ENCODE measurements at regions not wholly inside any gene's neighbourhood (a gene's known extent, or its start where the extent isn't known, plus 50 kb on each side); places are given as distances from the start of the nearest gene placed in this dataset.
"Not testable (repeated sequence)": the region's sequence is repeated elsewhere in the genome, so short reads cannot be mapped to it uniquely, and the experiment has no call there.

DNA sequence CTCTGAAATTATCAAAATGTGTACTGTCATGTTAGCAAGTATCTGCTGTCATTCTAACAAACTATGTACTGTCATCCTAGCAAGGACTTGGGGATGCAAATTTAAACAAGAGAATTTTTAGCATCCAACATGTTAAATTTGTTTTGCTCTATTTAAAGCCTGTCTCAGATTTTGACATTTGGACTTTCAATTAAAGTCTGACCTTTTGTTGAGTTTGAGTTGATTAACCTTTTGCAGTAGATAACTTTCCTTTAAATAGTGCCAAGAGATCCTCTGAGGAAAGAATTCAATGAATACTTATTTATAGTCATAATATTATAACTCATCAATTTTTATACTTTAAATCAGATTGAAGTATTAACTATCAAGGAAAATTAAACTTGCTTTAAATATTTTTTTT lies 80.2 kb downstream of the TDRD15 start:
- Histone ChIP-seq H2AFZ (ENCODE audit: low read length) (no peak overlapping the region), H3K14ac (ENCODE audit: low read length) (no peak overlapping the region), H3K27me3 (ENCODE audit: control insufficient read depth in 3 of 3, insufficient read depth in 3 of 3, low read depth in 1 of 3, low read length in 3 of 3) (no peaks in the 10 kb centered on the region), H2BK15ac (ENCODE audit: low read length) (no peak overlapping the region), H3K4me1 (ENCODE audit: control insufficient read depth in 2 of 2, insufficient read depth in 1 of 2, low read depth in 1 of 2, low read length in 2 of 2) (no peaks in the 10 kb centered on the region), H2BK120ac (ENCODE audit: low read depth, low read length) (no peak overlapping the region), H3K4me3 (ENCODE audit: low read length in 2 of 2) (no peak overlapping the region), H3K18ac (ENCODE audit: low read length) (no peak overlapping the region), H3K4me2 (ENCODE audit: insufficient read depth, low read length, poor library complexity, severe bottlenecking) (no peak overlapping the region), H4K91ac (ENCODE audit: low read depth, low read length, poor library complexity) (no peak overlapping the region), H4K8ac (ENCODE audit: low read depth, low read length) (no peak overlapping the region), H3K9me3 (replicated peaks in 1 of 2; ENCODE audit: control insufficient read depth in 2 of 2, insufficient read depth in 1 of 2, low read depth in 1 of 2, low read length in 2 of 2) (no peaks in the 10 kb centered on the region), H3K79me1 (ENCODE audit: low read depth, low read length) (no peaks in the 10 kb centered on the region), H3K9ac (ENCODE audit: low read depth, low read length, poor library complexity) (no peak overlapping the region), H3K4ac (ENCODE audit: low read length) (no peak overlapping the region), H2BK12ac (ENCODE audit: low read length) (no peak overlapping the region), H2AK5ac (ENCODE audit: low read depth, low read length) (no peak overlapping the region), H3K23ac (ENCODE audit: low read depth, low read length, poor library complexity) (no peak overlapping the region), H3K36me3 (replicated peaks in 1 of 2; ENCODE audit: control insufficient read depth in 2 of 2, insufficient read depth in 2 of 2, low read length in 2 of 2) (no peaks in the 10 kb centered on the region), H3K27ac (replicated peaks; ENCODE audit: low read length) (no peak overlapping the region), H2BK5ac (ENCODE audit: low read length) (no peak overlapping the region)
- DNase-seq (ENCODE audit: low spot score) = no peak

DNA sequence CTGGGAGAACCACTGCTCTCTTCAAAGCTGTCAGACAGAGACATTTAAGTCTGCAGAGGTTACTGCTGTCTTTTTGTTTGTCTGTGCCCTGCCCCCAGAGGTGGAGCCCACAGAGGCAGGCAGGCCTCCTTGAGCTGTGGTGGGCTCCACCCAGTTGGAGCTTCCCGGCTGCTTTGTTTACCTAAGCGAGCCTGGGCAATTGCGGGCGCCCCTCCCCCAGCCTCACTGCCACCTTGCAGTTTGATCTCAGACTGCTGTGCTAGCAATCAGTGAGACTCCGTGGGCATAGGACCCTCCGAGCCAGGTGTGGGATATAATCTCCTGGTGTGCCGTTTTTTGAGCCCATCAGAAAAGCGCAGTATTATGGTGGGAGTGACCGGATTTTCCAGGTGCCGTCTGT lies 90.3 kb downstream of the TDRD15 start:
- H4K8ac ChIP-seq (ENCODE audit: low read depth, low read length); H3K9ac ChIP-seq (ENCODE audit: low read depth, low read length, poor library complexity); H2BK15ac ChIP-seq (ENCODE audit: low read length); H3K23ac ChIP-seq (ENCODE audit: low read depth, low read length, poor library complexity); H3K4me1 ChIP-seq (ENCODE audit: control insufficient read depth in 2 of 2, insufficient read depth in 1 of 2, low read depth in 1 of 2, low read length in 2 of 2); H4K91ac ChIP-seq (ENCODE audit: low read depth, low read length, poor library complexity); H3K9me3 ChIP-seq (replicated peaks in 1 of 2; ENCODE audit: control insufficient read depth in 2 of 2, insufficient read depth in 1 of 2, low read depth in 1 of 2, low read length in 2 of 2); H2AK5ac ChIP-seq (ENCODE audit: low read depth, low read length); H3K4me3 ChIP-seq (ENCODE audit: low read length in 2 of 2); H2BK120ac ChIP-seq (ENCODE audit: low read depth, low read length); H3K4me2 ChIP-seq (ENCODE audit: insufficient read depth, low read length, poor library complexity, severe bottlenecking); H3K27ac ChIP-seq (replicated peaks; ENCODE audit: low read length); H3K4ac ChIP-seq (ENCODE audit: low read length); H3K14ac ChIP-seq (ENCODE audit: low read length); H2AFZ ChIP-seq (ENCODE audit: low read length); H3K36me3 ChIP-seq (replicated peaks in 1 of 2; ENCODE audit: control insufficient read depth in 2 of 2, insufficient read depth in 2 of 2, low read length in 2 of 2); DNase-seq (ENCODE audit: low spot score); H3K79me1 ChIP-seq (ENCODE audit: low read depth, low read length); H3K27me3 ChIP-seq (ENCODE audit: control insufficient read depth in 3 of 3, insufficient read depth in 3 of 3, low read depth in 1 of 3, low read length in 3 of 3); H3K18ac ChIP-seq (ENCODE audit: low read length); H2BK12ac ChIP-seq (ENCODE audit: low read length); H2BK5ac ChIP-seq (ENCODE audit: low read length): not testable (repeated sequence)
- no CpG with 5 or more reads among the region's 10 CpGs for WGBS, 2 donors (ENCODE audit: extremely low coverage in 2 of 2, insufficient read length in 2 of 2, insufficient replicate concordance in 1 of 2)

DNA sequence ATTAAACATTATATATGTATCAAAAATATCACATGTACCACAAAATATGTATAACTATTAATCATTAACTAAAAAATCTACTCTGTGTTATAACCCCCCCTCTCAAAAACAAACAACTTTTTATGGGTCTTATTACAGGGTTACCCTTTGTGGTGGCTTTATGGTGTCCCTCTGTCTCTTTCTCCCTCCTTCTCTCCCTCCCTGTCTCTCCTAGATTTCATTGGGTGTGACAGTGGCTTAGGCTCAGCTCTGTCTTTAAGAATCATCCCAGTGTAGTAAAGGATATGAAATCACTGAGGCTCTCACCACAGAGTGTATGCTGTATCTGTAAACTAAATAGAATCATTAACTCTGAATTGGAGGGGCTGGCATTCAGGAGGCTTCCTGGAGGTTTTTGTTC lies 93.7 kb downstream of the TDRD15 start:
- Histone ChIP-seq H3K79me1 (ENCODE audit: low read depth, low read length) (no peaks in the 10 kb centered on the region), H2BK5ac (ENCODE audit: low read length) (no peak overlapping the region), H2BK12ac (ENCODE audit: low read length) (no peak overlapping the region), H3K9ac (ENCODE audit: low read depth, low read length, poor library complexity) (no peak overlapping the region), H3K27ac (replicated peaks; ENCODE audit: low read length) (no peak overlapping the region), H3K36me3 (replicated peaks in 1 of 2; ENCODE audit: control insufficient read depth in 2 of 2, insufficient read depth in 2 of 2, low read length in 2 of 2) (no peaks in the 10 kb centered on the region), H3K18ac (ENCODE audit: low read length) (no peak overlapping the region), H2BK120ac (ENCODE audit: low read depth, low read length) (no peak overlapping the region), H3K4me2 (ENCODE audit: insufficient read depth, low read length, poor library complexity, severe bottlenecking) (no peak overlapping the region), H2AK5ac (ENCODE audit: low read depth, low read length) (no peak overlapping the region), H3K23ac (ENCODE audit: low read depth, low read length, poor library complexity) (no peak overlapping the region), H2BK15ac (ENCODE audit: low read length) (no peak overlapping the region), H3K14ac (ENCODE audit: low read length) (no peak overlapping the region), H3K4me3 (ENCODE audit: low read length in 2 of 2) (no peak overlapping the region), H3K27me3 (ENCODE audit: control insufficient read depth in 3 of 3, insufficient read depth in 3 of 3, low read depth in 1 of 3, low read length in 3 of 3) (no peaks in the 10 kb centered on the region), H2AFZ (ENCODE audit: low read length) (no peak overlapping the region), H4K8ac (ENCODE audit: low read depth, low read length) (no peak overlapping the region), H4K91ac (ENCODE audit: low read depth, low read length, poor library complexity) (no peak overlapping the region), H3K4me1 (ENCODE audit: control insufficient read depth in 2 of 2, insufficient read depth in 1 of 2, low read depth in 1 of 2, low read length in 2 of 2) (peaks cover 0 to under 1% of the 10 kb centered on the region in 2 donors), H3K9me3 (replicated peaks in 1 of 2; ENCODE audit: control insufficient read depth in 2 of 2, insufficient read depth in 1 of 2, low read depth in 1 of 2, low read length in 2 of 2) (no peaks in the 10 kb centered on the region), H3K4ac (ENCODE audit: low read length) (no peak overlapping the region)
- DNase-seq (ENCODE audit: low spot score) = no peak

DNA sequence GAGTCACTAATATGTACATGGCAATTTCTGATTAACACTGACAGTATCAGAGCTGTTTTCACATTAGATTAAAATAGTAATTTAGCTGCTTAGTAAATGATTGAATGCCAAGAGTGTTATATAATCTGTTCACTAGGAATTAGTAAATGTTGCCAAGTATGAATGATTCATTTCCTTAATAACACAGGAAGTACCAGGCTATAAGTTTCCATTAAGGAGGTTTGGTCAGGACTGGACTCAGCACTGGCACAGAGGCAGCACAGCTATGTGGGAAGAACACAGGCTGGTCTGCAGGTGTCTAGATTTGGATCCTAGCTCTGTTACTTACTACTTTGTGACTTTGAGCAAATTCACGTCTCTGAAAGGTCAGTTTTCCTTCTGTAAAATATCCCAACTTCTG lies 97.2 kb downstream of the TDRD15 start:
- no CpG with 5 or more reads among the region's 1 CpG for WGBS, 2 donors (ENCODE audit: extremely low coverage in 2 of 2, insufficient read length in 2 of 2, insufficient replicate concordance in 1 of 2)
- H3K36me3 ChIP-seq (replicated peaks in 1 of 2; ENCODE audit: control insufficient read depth in 2 of 2, insufficient read depth in 2 of 2, low read length in 2 of 2) = no peaks in the 10 kb centered on the region
- no peak overlapping the region for H2AK5ac ChIP-seq (ENCODE audit: low read depth, low read length)
- H3K9ac ChIP-seq (ENCODE audit: low read depth, low read length, poor library complexity) = no peak overlapping the region
- H3K4me1 ChIP-seq (ENCODE audit: control insufficient read depth in 2 of 2, insufficient read depth in 1 of 2, low read depth in 1 of 2, low read length in 2 of 2) = peaks cover 0 to 6% of the 10 kb centered on the region in 2 donors
- no peak for DNase-seq (ENCODE audit: low spot score)
- H3K18ac ChIP-seq (ENCODE audit: low read length) = no peak overlapping the region
- H3K27ac ChIP-seq (replicated peaks; ENCODE audit: low read length) = no peak overlapping the region
- no peak overlapping the region for H2BK15ac ChIP-seq (ENCODE audit: low read length)
- no peak overlapping the region for H3K4me2 ChIP-seq (ENCODE audit: insufficient read depth, low read length, poor library complexity, severe bottlenecking)
- no peak overlapping the region for H3K4me3 ChIP-seq (ENCODE audit: low read length in 2 of 2)
- no peak overlapping the region for H3K14ac ChIP-seq (ENCODE audit: low read length)
- peaks cover 0 to 2% of the 10 kb centered on the region in 2 donors for H3K9me3 ChIP-seq (replicated peaks in 1 of 2; ENCODE audit: control insufficient read depth in 2 of 2, insufficient read depth in 1 of 2, low read depth in 1 of 2, low read length in 2 of 2)
- H3K79me1 ChIP-seq (ENCODE audit: low read depth, low read length) = no peaks in the 10 kb centered on the region
- H3K4ac ChIP-seq (ENCODE audit: low read length) = no peak overlapping the region
- H2BK12ac ChIP-seq (ENCODE audit: low read length) = no peak overlapping the region
- H4K8ac ChIP-seq (ENCODE audit: low read depth, low read length) = no peak overlapping the region
- no peak overlapping the region for H4K91ac ChIP-seq (ENCODE audit: low read depth, low read length, poor library complexity)
- no peak overlapping the region for H2BK120ac ChIP-seq (ENCODE audit: low read depth, low read length)
- no peak overlapping the region for H2BK5ac ChIP-seq (ENCODE audit: low read length)
- H2AFZ ChIP-seq (ENCODE audit: low read length) = no peak overlapping the region
- H3K23ac ChIP-seq (ENCODE audit: low read depth, low read length, poor library complexity) = no peak overlapping the region
- H3K27me3 ChIP-seq (ENCODE audit: control insufficient read depth in 3 of 3, insufficient read depth in 3 of 3, low read depth in 1 of 3, low read length in 3 of 3) = no peaks in the 10 kb centered on the region
